ENCODE measurements at regions not wholly inside any gene's neighbourhood (a gene's known extent, or its start where the extent isn't known, plus 50 kb on each side); places are given as distances from the start of the nearest gene placed in this dataset.

DNA sequence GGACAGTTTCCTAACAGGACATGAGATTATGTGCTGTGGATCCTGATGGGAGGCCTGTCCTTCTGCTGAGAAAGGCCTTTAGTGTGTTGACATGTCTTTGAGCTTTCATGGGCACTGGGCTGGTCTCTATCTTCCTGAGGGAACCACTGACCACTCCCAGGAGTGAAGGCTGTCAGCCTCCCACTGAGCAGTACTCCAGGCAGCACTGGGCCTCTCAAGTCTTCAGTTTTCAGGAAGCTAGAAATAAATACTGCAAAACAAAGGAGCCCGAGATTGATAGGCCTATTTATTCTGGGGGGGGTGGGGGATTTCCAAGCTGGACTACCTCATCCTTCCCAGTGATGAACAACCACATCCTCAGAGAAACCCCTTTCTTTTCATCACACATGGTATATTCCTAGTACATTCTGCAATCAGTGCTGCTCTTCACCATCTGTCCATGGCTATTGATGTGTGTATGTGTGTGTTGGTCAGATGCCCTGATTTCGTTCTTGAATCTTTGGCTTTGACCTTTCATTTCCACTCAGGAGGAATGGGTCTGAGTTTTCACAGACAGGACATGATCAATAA, 180.9 kb upstream of the SPTLC3 start:
- Mint-ChIP-seq H3K27ac (ENCODE audit: unreplicated experiment) (no peak overlapping the region), H3K4me3 (no peak overlapping the region), H3K27me3 (ENCODE audit: low read depth) (no peaks in the 10 kb centered on the region), H3K4me1 (no peaks in the 10 kb centered on the region), H3K36me3 (ENCODE audit: low read depth) (no peaks in the 10 kb centered on the region), H3K9me3 (peaks cover 2% of the 10 kb centered on the region)
- DNase-seq (ENCODE audit: low read depth, low spot score), result no peak
- TF ChIP-seq, protein P1, sequence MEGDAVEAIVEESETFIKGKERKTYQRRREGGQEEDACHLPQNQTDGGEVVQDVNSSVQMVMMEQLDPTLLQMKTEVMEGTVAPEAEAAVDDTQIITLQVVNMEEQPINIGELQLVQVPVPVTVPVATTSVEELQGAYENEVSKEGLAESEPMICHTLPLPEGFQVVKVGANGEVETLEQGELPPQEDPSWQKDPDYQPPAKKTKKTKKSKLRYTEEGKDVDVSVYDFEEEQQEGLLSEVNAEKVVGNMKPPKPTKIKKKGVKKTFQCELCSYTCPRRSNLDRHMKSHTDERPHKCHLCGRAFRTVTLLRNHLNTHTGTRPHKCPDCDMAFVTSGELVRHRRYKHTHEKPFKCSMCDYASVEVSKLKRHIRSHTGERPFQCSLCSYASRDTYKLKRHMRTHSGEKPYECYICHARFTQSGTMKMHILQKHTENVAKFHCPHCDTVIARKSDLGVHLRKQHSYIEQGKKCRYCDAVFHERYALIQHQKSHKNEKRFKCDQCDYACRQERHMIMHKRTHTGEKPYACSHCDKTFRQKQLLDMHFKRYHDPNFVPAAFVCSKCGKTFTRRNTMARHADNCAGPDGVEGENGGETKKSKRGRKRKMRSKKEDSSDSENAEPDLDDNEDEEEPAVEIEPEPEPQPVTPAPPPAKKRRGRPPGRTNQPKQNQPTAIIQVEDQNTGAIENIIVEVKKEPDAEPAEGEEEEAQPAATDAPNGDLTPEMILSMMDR (conservative IDR thresholded peaks at IDR 0.05), result no peak

DNA sequence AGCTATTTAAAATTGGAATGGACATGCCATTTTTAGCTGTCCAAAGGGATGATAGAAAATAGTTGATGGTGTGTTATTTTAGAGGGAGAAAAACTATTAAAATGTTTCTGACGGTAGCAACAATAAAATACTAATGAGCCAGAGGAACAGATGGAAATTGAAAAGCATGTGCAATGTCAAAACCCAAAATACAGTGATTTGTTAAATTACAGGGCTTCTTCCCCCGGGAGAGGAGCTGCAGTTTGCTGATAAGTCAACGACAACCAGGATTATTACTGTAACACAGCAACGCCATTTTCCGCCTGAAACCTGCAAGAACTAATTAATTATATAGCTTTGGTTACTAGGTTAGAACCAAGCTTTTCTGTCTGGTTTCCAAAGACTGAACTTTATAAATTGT, 179.6 kb upstream of the SPTLC3 start:
- TF ChIP-seq, protein P1 (conservative IDR thresholded peaks at IDR 0.05), result no peak
- H3K27ac Mint-ChIP-seq (ENCODE audit: unreplicated experiment), result no peak overlapping the region
- no peak overlapping the region for H3K4me3 Mint-ChIP-seq
- no peak for DNase-seq (ENCODE audit: low read depth, low spot score)
- no peaks in the 10 kb centered on the region for H3K4me1 Mint-ChIP-seq
- H3K36me3 Mint-ChIP-seq (ENCODE audit: low read depth), result no peaks in the 10 kb centered on the region
- peaks cover 2% of the 10 kb centered on the region for H3K9me3 Mint-ChIP-seq
- H3K27me3 Mint-ChIP-seq (ENCODE audit: low read depth), result no peaks in the 10 kb centered on the region

DNA sequence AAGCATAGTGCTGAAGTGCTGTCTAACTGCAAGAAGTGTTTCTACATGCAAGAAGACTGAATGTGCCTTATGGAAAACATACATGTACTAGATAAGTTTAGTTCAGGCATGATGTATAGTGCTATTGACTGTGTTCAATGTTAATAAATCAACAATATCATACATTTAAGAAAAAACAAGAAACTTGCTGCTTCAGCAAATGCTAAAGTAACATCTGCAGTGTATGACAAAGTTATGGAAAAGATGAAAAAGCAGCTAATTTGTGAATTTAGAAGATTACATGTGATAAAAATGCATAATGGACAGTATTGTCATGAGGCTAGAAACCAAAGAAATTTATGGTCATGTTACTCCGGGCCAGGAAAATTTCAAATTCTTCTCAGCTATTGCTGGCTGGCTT, 174.9 kb upstream of the SPTLC3 start:
- Mint-ChIP-seq H3K9me3 (peaks cover 2% of the 10 kb centered on the region), H3K4me3 (no peak overlapping the region), H3K36me3 (ENCODE audit: low read depth) (no peaks in the 10 kb centered on the region), H3K27me3 (ENCODE audit: low read depth) (no peaks in the 10 kb centered on the region), H3K4me1 (no peaks in the 10 kb centered on the region), H3K27ac (ENCODE audit: unreplicated experiment) (no peak overlapping the region)
- TF ChIP-seq, protein P1 (conservative IDR thresholded peaks at IDR 0.05), result no peak
- DNase-seq (ENCODE audit: low read depth, low spot score), result no peak

DNA sequence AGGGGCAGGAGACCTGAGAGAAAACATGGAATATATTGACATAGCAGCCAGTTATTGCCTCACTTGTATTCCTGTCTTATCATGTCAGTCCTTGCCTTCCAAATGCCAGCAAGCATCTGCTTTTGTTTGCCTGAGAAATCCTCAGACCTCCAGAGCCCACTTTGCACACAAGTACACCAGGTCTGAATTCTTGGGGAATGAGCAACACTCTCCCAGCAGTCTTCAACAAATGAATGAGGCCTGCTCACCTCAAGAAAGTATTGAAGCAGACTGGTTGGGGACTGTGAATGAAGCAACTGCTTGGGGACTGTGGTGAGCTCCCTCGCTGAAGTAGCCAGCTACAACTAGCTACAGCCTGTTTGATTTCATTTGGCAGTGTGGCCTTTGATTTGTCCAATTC, 172.8 kb upstream of the SPTLC3 start:
- DNase-seq (ENCODE audit: low read depth, low spot score), result no peak
- Mint-ChIP-seq H3K27me3 (ENCODE audit: low read depth) (peaks cover 2% of the 10 kb centered on the region), H3K9me3 (no peaks in the 10 kb centered on the region)

DNA sequence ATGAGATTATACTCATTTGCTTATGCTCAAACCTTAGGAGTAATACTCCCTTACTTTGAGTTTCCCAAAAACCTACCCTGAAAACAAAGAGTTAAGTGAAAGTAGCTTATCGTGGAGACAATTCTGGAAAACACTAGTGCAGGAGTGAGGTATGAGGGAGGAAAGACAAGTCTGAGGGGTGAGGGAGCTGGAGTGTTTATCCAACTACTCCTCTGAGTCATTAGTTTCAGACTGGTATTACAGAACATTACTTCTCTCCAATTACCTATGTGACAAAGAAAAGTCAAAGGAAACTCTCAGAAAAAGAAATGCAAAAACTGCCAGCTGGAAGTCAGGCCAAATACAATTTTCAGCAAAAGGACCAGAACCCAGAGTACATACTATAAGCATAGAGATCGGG, 171.1 kb upstream of the SPTLC3 start:
- TF ChIP-seq, protein P1 (conservative IDR thresholded peaks at IDR 0.05), result no peak
- Mint-ChIP-seq H3K9me3 (no peaks in the 10 kb centered on the region), H3K4me1 (no peaks in the 10 kb centered on the region), H3K27ac (ENCODE audit: unreplicated experiment) (no peak overlapping the region), H3K36me3 (ENCODE audit: low read depth) (no peaks in the 10 kb centered on the region), H3K4me3 (no peak overlapping the region), H3K27me3 (ENCODE audit: low read depth) (peaks cover 5% of the 10 kb centered on the region)
- no peak for DNase-seq (ENCODE audit: low read depth, low spot score)

More for the DNA sequence above, 172.8 kb upstream of the SPTLC3 start:
- no peaks in the 10 kb centered on the region for H3K4me1 Mint-ChIP-seq
- TF ChIP-seq, protein P1 (conservative IDR thresholded peaks at IDR 0.05), result no peak
- H3K36me3 Mint-ChIP-seq (ENCODE audit: low read depth), result no peaks in the 10 kb centered on the region
- H3K4me3 Mint-ChIP-seq, result no peak overlapping the region
- H3K27ac Mint-ChIP-seq (ENCODE audit: unreplicated experiment), result no peak overlapping the region

All from neural crest cell (in vitro differentiated cells).